ENCODE measurements at regions not wholly inside any gene's neighbourhood (a gene's known extent, or its start where the extent isn't known, plus 50 kb on each side); places are given as distances from the start of the nearest gene placed in this dataset.

- H3K27me3 ChIP-seq (ENCODE audit: control insufficient read depth in 2 of 2, insufficient read depth in 2 of 2, low read length in 2 of 2): no peaks in the 10 kb centered on the region
- dilution Hi-C loops (cut with MboI; ENCODE audit: extremely low pct_ligation_motif_present, low sequenced_read_pairs): no loop called here
- intact Hi-C loops (cut with micrococcal nuclease): no loop called here
- no peak overlapping the region for H3K4me3 ChIP-seq (replicated peaks in 1 of 3; ENCODE audit: insufficient read depth in 1 of 3, low read depth in 1 of 3, low read length in 3 of 3)
- H3K79me2 ChIP-seq (ENCODE audit: control insufficient read depth, insufficient read depth, low read length): no peaks in the 10 kb centered on the region
- H3K9me3 ChIP-seq (replicated peaks; ENCODE audit: control insufficient read depth, insufficient read depth, low read length): peaks cover 2% of the 10 kb centered on the region
- TF ChIP-seq POLR2AphosphoS5 (IDR thresholded peaks at IDR 0.05; ENCODE audit: insufficient read depth, low read depth, low read length): no peak
- no peaks in the 10 kb centered on the region for H3K4me1 ChIP-seq (ENCODE audit: control insufficient read depth, extremely low read depth, insufficient read depth, low read length)
- no peak overlapping the region for H3K9ac ChIP-seq (replicated peaks; ENCODE audit: extremely low read depth, insufficient read depth, low read length)
- no peaks in the 10 kb centered on the region for H4K20me1 ChIP-seq (replicated peaks; ENCODE audit: control insufficient read depth, extremely low read depth, insufficient read depth, low read length)
- H3K9me1 ChIP-seq (replicated peaks; ENCODE audit: control insufficient read depth, extremely low read depth, insufficient read depth, low read length): no peaks in the 10 kb centered on the region
- DNase-seq (ENCODE audit: low read depth, low spot score): no peak
- no peak for FAIRE-seq
- no peak overlapping the region for H2AFZ ChIP-seq (ENCODE audit: low read depth, low read length)
- ChIA-PET POLR2A (no interaction called here), CTCF (no interaction called here)
- no peak overlapping the region for H3K4me2 ChIP-seq (ENCODE audit: insufficient read depth, low read length)
- no peak overlapping the region for H3K27ac ChIP-seq (ENCODE audit: insufficient read depth, low read depth, low read length)
- no TSS peak for BruUV-seq (replicated peaks)
- H3K36me3 ChIP-seq (ENCODE audit: control insufficient read depth in 2 of 2, extremely low read depth in 1 of 2, insufficient read depth in 2 of 2, low read length in 2 of 2): no peaks in the 10 kb centered on the region
Measured at GRCh38 chr21:19026911-19027310, 623.3 kb upstream of the TMPRSS15 start.

- CTCF ChIA-PET: no interaction called here
- no TSS peak for BruUV-seq (replicated peaks)
- no peak overlapping the region for H3K9ac ChIP-seq (replicated peaks; ENCODE audit: extremely low read depth, insufficient read depth, low read length)
- FAIRE-seq (no peak), DNase-seq (ENCODE audit: low read depth, low spot score) (no peak)
- no peaks in the 10 kb centered on the region for H3K79me2 ChIP-seq (ENCODE audit: control insufficient read depth, insufficient read depth, low read length)
- no peak overlapping the region for H3K4me2 ChIP-seq (ENCODE audit: insufficient read depth, low read length)
- H3K9me3 ChIP-seq (replicated peaks; ENCODE audit: control insufficient read depth, insufficient read depth, low read length): no peaks in the 10 kb centered on the region
- H4K20me1 ChIP-seq (replicated peaks; ENCODE audit: control insufficient read depth, extremely low read depth, insufficient read depth, low read length): no peaks in the 10 kb centered on the region
- no peaks in the 10 kb centered on the region for H3K9me1 ChIP-seq (replicated peaks; ENCODE audit: control insufficient read depth, extremely low read depth, insufficient read depth, low read length)
- dilution Hi-C loops (cut with MboI; ENCODE audit: extremely low pct_ligation_motif_present, low sequenced_read_pairs): no loop called here
- no peaks in the 10 kb centered on the region for H3K36me3 ChIP-seq (ENCODE audit: control insufficient read depth in 2 of 2, extremely low read depth in 1 of 2, insufficient read depth in 2 of 2, low read length in 2 of 2)
- H3K4me1 ChIP-seq (ENCODE audit: control insufficient read depth, extremely low read depth, insufficient read depth, low read length): no peaks in the 10 kb centered on the region
- POLR2A ChIA-PET: no interaction called here
- no peak overlapping the region for H2AFZ ChIP-seq (ENCODE audit: low read depth, low read length)
- no peak overlapping the region for H3K4me3 ChIP-seq (replicated peaks in 1 of 3; ENCODE audit: insufficient read depth in 1 of 3, low read depth in 1 of 3, low read length in 3 of 3)
- H3K27me3 ChIP-seq (ENCODE audit: control insufficient read depth in 2 of 2, insufficient read depth in 2 of 2, low read length in 2 of 2): no peaks in the 10 kb centered on the region
- H3K27ac ChIP-seq (ENCODE audit: insufficient read depth, low read depth, low read length): no peak overlapping the region
- intact Hi-C loops (cut with micrococcal nuclease): no loop called here
- no peak for TF ChIP-seq FOS (IDR thresholded peaks at IDR 0.05; ENCODE audit: borderline replicate concordance, insufficient read depth, low read length)
- no peak for TF ChIP-seq JUN (IDR thresholded peaks at IDR 0.05; ENCODE audit: borderline replicate concordance, insufficient read depth, insufficient read length, low read depth)
- no peak for TF ChIP-seq EZH2 (IDR thresholded peaks at IDR 0.05; ENCODE audit: borderline replicate concordance, low read depth, low read length, severe bottlenecking)
- TF ChIP-seq, protein P1, sequence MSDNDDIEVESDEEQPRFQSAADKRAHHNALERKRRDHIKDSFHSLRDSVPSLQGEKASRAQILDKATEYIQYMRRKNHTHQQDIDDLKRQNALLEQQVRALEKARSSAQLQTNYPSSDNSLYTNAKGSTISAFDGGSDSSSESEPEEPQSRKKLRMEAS (IDR thresholded peaks at IDR 0.05; ENCODE audit: insufficient read depth, insufficient read length): no peak
- TF ChIP-seq MYC (IDR thresholded peaks at IDR 0.05; ENCODE audit: low read depth, low read length): no peak
- TF ChIP-seq POLR2A (IDR thresholded peaks at IDR 0.05; ENCODE audit: low read depth, low read length): no peak
Measured at GRCh38 chr21:19029816-19030215, 626.2 kb upstream of the TMPRSS15 start.

All from endothelial cell of umbilical vein (primary cell).